RWPE2 (cell line): ENCODE measurements at regions not wholly inside any gene's neighbourhood (a gene's known extent, or its start where the extent isn't known, plus 50 kb on each side); places are given as distances from the start of the nearest gene placed in this dataset.

Source experiments
- ATAC-seq: fragments of 200-7000 bp; cut with Tn5 transposase; 3 replicates; pipeline ENCODE4 v1.9.1; 2021; ENCODE audit warnings: low read depth
- DNase-seq: peaks from one replicate; pipeline ENCODE4 v3.0.0-alpha.2; 2020; ENCODE audit warnings: low spot score
- H3K27ac ChIP-seq: fragments of 450-650 bp; 2 replicates; pipeline ENCODE4 v1.5.1; 2017; ENCODE audit warnings: mild to moderate bottlenecking; ENCODE audit not compliant: poor library complexity, severe bottlenecking
- H3K27me3 ChIP-seq: fragments of 250-450 bp; sonication (Bioruptor Pico); 2 replicates; pipeline ENCODE4 v1.5.1; 2021; ENCODE audit warnings: mild to moderate bottlenecking, moderate library complexity; ENCODE audit not compliant: insufficient read depth, poor library complexity, severe bottlenecking
- H3K36me3 ChIP-seq: fragments of 250-450 bp; sonication (Bioruptor Pico); 2 replicates; pipeline ENCODE4 v1.5.1; 2020; ENCODE audit warnings: low read depth, mild to moderate bottlenecking, moderate library complexity
- H3K4me1 ChIP-seq: fragments of 250-450 bp; sonication (Bioruptor Pico); 2 replicates; pipeline ENCODE4 v1.5.1; 2021; ENCODE audit warnings: mild to moderate bottlenecking, moderate library complexity; ENCODE audit not compliant: insufficient read depth, poor library complexity, severe bottlenecking
- H3K4me3 ChIP-seq: fragments of 250-450 bp; sonication (Bioruptor Pico); 2 replicates; pipeline ENCODE4 v1.5.1; 2021; ENCODE audit warnings: mild to moderate bottlenecking, moderate library complexity; ENCODE audit not compliant: severe bottlenecking
- H3K9me3 ChIP-seq: fragments of 250-450 bp; sonication (Bioruptor Pico); 2 replicates; pipeline ENCODE4 v1.5.1; 2021; ENCODE audit warnings: mild to moderate bottlenecking, moderate library complexity; ENCODE audit not compliant: severe bottlenecking
- CTCF ChIP-seq: fragments of 450-650 bp; IDR thresholded peaks from one replicate; pipeline ENCODE4 v1.5.1; 2017; ENCODE audit warnings: mild to moderate bottlenecking, moderate library complexity; ENCODE audit not compliant: poor library complexity, severe bottlenecking

- no peaks in the 10 kb centered on the region for H3K4me1 ChIP-seq
- no peaks in the 10 kb centered on the region for H3K36me3 ChIP-seq
- H3K9me3 ChIP-seq: no peaks in the 10 kb centered on the region
- no peak overlapping the region for H3K27ac ChIP-seq
- H3K27me3 ChIP-seq: no peaks in the 10 kb centered on the region
- ATAC-seq: no peak
- no peak overlapping the region for H3K4me3 ChIP-seq
- DNase-seq: no peak
- TF ChIP-seq CTCF: no peak
Measured at GRCh38 chr3:137468446-137468845, 295.7 kb upstream of the SOX14 start.

- H3K9me3 ChIP-seq: no peaks in the 10 kb centered on the region
- ATAC-seq (no peak), DNase-seq (no peak)
- no peaks in the 10 kb centered on the region for H3K36me3 ChIP-seq
- TF ChIP-seq CTCF: no peak
- H3K27ac ChIP-seq: no peak overlapping the region
- H3K4me1 ChIP-seq: no peaks in the 10 kb centered on the region
- no peaks in the 10 kb centered on the region for H3K27me3 ChIP-seq
- H3K4me3 ChIP-seq: no peak overlapping the region
Measured at GRCh38 chr3:137469263-137469662, 294.9 kb upstream of the SOX14 start.

- ATAC-seq (no peak), DNase-seq (no peak)
- H3K4me3 ChIP-seq: no peak overlapping the region
- TF ChIP-seq CTCF: no peak
- no peaks in the 10 kb centered on the region for H3K36me3 ChIP-seq
- no peak overlapping the region for H3K27ac ChIP-seq
- H3K4me1 ChIP-seq: no peaks in the 10 kb centered on the region
- no peaks in the 10 kb centered on the region for H3K9me3 ChIP-seq
- no peaks in the 10 kb centered on the region for H3K27me3 ChIP-seq
Measured at GRCh38 chr3:137471130-137471529, 293.0 kb upstream of the SOX14 start.

- Histone ChIP-seq H3K27ac (no peak overlapping the region), H3K36me3 (no peaks in the 10 kb centered on the region), H3K9me3 (no peaks in the 10 kb centered on the region), H3K4me3 (no peak overlapping the region), H3K27me3 (no peaks in the 10 kb centered on the region), H3K4me1 (no peaks in the 10 kb centered on the region)
- DNase-seq (no peak), ATAC-seq (no peak)
- TF ChIP-seq CTCF: no peak
Measured at GRCh38 chr3:137471558-137472204, 292.4 kb upstream of the SOX14 start.

- ATAC-seq: no peak
- H3K27me3 ChIP-seq: no peaks in the 10 kb centered on the region
- no peaks in the 10 kb centered on the region for H3K36me3 ChIP-seq
- H3K27ac ChIP-seq: no peak overlapping the region
- H3K4me1 ChIP-seq: no peaks in the 10 kb centered on the region
- no peak for TF ChIP-seq CTCF
- no peak overlapping the region for H3K4me3 ChIP-seq
- no peaks in the 10 kb centered on the region for H3K9me3 ChIP-seq
- no peak for DNase-seq
Measured at GRCh38 chr3:137477614-137478013, 286.5 kb upstream of the SOX14 start.
